Neural progenitor cell (in vitro differentiated cells): ENCODE measurements at regions not wholly inside any gene's neighbourhood (a gene's known extent, or its start where the extent isn't known, plus 50 kb on each side); places are given as distances from the start of the nearest gene placed in this dataset.

Experiments used
- EZH2 ChIP-seq: fragments of 200-600 bp; sonication (generic); IDR thresholded peaks from 2 replicates; pipeline ENCODE4 v1.6.1; 2017; ENCODE audit warnings: antibody characterized with exemption, mild to moderate bottlenecking, moderate library complexity
- EZH2phosphoT487 ChIP-seq: fragments of 200-600 bp; sonication (generic); IDR thresholded peaks from 2 replicates; pipeline ENCODE4 v1.6.1; 2017; ENCODE audit warnings: antibody characterized with exemption
- TF ChIP-seq, protein P1 (sequence below): fragments of 200-600 bp; sonication (generic); IDR thresholded peaks from 2 replicates; pipeline ENCODE4 v1.5.1; 2017; ENCODE audit warnings: antibody characterized with exemption, mild to moderate bottlenecking

DNA sequence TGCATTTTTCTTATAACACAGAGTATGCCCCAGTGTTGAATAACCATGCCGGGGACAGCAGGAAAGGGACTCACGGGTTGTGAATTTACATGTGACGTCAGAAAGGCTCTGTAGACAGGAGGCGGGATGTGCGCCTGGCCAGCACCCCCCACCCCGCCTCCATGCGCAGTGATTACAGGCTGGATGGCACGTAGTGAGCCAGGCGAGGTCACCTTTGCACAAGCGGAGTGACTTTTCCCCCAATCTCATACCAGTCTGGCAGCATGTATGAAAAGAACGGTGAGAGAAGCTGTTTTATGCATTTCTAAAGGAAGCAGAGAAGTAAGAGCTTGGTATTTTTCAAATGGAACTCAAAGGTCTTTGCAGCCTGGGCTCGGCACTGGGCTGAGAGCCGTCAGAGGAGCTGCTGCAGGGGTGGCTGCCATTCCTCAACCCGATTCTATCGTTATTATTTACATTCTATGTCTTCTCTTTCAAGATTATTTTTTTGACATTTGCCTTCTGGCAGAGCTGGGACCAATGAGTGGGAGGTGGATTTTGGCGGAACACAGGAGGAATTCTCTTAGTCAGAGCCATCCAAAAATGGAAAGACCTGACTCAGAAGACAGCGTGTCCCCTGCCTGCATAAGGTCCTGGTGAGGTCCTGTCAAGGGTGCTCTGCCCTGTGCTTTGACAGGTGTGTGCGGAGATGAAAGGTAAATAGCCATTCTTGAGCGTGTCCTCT is 115.6 kb upstream of the SLC45A1 start:
- TF ChIP-seq, protein P1, sequence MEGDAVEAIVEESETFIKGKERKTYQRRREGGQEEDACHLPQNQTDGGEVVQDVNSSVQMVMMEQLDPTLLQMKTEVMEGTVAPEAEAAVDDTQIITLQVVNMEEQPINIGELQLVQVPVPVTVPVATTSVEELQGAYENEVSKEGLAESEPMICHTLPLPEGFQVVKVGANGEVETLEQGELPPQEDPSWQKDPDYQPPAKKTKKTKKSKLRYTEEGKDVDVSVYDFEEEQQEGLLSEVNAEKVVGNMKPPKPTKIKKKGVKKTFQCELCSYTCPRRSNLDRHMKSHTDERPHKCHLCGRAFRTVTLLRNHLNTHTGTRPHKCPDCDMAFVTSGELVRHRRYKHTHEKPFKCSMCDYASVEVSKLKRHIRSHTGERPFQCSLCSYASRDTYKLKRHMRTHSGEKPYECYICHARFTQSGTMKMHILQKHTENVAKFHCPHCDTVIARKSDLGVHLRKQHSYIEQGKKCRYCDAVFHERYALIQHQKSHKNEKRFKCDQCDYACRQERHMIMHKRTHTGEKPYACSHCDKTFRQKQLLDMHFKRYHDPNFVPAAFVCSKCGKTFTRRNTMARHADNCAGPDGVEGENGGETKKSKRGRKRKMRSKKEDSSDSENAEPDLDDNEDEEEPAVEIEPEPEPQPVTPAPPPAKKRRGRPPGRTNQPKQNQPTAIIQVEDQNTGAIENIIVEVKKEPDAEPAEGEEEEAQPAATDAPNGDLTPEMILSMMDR: no peak
- TF ChIP-seq EZH2phosphoT487: no peak
- no peak for TF ChIP-seq EZH2
